Activated gamma-delta T cell treated with anti-CD3 and anti-CD28 coated beads, Interleukin-2, amount 50 U/mL, for 16 hours (primary cell): ENCODE measurements at regions not wholly inside any gene's neighbourhood (a gene's known extent, or its start where the extent isn't known, plus 50 kb on each side); places are given as distances from the start of the nearest gene placed in this dataset.

Experiments
- DNase-seq: peaks from one replicate; pipeline ENCODE4 v3.0.0-alpha.2; 2020; ENCODE audit warnings: low read depth

DNA sequence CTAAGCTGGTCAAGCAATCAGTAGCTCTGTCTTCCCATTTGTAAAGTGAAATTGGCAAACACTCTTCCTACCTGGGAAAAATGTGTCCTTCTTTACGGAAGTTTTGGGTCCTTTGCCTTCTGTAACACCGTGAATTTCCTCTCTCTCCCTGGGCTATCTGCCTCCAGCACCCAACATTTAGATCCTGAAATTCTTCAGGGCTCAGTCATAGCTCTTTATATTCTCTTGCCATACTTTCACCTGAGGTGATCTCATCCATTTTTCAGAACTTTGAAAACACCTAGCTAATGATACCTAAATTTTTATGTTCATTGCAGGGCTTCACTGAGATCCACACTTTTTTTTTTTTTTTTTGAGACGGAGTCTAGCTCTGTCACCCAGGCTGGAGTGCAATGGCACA lies 1042.2 kb downstream of the DIAPH3 start:
- DNase-seq = no peak

DNA sequence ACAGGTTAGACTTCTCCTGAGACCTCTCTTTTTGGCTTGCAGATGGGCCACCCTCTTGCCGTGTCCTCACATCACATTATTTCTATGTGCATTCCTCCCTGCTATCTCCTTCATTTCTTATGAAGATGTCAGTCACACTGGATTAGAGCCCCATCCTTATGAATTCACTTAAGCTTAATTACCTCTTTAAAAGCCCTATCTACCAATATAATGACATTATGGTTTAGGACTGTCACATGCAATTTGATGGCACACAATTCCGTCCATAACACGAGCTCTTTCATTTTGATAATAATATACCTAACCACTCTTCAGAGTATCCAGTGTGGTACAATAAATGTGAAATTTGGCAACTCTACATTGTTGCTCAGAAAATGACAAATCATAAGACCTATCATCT lies 1037.3 kb downstream of the DIAPH3 start:
- no peak for DNase-seq

DNA sequence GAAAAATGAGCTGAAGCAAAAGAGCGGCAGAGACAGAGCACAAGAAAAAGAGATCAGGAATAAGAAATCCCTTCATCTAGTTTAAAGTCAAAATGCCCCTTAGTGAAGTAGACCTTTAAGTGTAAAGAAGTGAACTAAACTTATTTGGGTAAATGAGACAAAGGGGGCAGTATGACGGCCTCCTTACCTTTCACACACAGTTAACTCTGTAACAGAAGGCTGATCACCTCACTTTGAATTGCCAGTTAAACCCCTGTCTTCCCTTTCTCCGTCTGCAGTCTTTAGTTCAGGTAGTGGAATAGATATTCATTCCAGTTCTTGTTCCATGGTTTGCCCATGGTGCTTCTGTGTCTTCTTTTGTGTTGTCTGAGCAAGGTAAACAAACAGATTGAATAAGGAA lies 1029.8 kb downstream of the DIAPH3 start:
- DNase-seq = no peak

DNA sequence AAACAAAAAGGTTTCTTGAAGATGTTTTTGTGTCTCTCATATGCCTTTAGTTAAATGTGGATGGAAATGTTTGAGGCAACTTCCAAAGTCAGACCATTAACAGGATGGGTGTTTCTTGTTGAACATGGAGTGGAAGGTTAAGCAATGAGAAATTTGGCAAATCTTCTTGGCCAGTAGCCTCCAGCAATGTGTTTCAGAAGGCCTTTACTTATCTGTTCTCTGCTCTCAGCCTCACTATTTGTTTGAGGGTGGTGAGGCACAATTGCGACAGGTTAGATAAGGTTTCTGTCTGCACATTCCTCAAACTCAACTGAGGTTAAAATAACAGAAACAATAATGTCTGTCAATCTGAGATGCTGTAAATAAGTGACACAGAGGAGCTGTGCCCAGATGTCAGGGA lies 1019.0 kb downstream of the DIAPH3 start:
- no peak for DNase-seq

DNA sequence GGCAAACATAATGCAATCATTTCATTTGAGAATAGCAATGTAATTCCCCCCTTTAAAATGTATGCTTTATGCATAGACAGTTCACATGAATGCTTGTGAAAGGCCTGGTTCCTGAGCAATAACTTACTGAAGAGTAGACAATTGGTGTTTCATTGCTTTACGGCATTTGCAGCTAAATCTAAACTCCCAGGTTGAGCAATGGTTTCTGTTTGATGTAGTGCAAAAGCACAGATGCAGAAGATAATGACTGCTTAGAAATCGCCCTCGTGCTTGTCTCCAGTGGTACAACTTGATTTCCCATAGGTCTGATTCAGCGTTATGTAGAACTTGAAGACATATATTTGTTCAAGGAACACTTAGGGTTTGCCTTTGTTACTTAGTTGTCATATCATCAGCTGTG lies 1018.3 kb downstream of the DIAPH3 start:
- no peak for DNase-seq

DNA sequence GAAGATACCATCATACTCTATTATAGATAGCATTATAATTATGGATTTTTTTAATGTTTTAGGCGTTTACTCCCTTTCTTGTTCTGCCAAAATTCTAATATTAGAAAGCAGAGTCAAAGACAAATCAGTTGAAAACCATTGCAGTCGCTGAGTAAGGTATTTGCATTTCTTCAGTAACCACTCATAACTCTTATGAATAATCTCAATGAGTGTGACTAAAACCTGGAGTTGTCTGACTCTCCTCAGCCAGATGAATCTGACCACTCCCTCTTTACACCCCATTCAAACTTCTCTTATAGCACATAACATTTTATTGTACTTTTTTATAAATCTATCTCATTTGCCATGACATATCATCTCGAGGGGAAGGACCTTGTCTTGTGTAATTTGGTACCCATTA lies 1006.5 kb downstream of the DIAPH3 start:
- no peak for DNase-seq

DNA sequence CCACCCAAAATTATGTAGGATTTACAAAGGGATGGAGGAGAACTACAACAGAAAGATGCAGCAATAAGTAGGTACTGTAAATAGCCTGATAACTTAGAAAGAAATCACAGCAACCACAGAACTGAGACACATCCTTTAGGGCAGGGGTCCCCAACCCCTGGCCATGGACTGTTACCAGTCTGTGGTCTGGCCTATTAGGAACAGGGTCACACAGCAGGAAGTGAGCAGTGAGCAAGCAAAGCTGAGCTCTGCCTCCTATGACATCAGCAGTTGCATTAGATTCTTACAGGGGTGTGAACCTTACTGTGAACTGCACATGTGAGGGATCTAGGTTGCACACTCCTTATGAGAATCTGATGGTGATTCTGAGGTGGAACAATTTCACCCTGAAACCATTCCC lies 997.6 kb downstream of the DIAPH3 start:
- DNase-seq = no peak

DNA sequence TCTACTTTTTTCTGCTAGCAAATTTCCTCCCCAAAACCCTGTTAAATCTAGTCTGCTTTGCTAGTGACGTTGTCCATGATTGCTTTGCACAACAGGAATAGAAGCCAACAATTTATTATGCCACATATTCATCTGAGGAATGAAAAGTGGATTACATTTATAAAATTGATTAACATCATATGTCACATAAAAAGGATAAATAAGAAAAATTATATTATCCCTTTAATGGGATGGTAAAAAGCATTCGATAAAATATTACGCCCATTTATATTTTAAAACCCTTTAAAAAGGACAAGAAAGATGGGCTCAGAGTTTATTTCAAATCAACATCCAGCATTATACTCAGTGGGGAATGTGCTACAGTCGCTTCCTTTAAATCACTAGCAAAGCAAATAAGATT lies 991.7 kb downstream of the DIAPH3 start:
- DNase-seq = no peak

DNA sequence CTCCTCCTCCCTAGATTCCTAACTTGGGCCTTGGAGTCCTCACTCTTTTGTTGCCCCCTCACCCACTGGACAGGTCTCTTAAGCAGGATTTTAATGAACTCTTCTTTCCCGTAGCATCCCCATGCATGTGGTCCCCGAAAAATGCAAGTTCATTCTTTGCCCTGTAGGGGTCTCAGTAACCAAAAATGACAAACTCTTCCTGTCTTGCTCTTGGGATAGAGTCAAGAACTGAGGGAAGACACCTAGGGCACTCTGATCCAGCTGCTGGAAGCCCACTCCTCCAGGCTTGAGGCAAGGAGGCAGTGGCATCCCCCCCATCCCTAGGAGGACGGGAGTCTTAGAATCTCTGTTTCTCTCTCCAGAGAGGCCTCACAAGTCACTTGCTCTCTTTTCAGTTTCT lies 987.0 kb downstream of the DIAPH3 start:
- DNase-seq = no peak

DNA sequence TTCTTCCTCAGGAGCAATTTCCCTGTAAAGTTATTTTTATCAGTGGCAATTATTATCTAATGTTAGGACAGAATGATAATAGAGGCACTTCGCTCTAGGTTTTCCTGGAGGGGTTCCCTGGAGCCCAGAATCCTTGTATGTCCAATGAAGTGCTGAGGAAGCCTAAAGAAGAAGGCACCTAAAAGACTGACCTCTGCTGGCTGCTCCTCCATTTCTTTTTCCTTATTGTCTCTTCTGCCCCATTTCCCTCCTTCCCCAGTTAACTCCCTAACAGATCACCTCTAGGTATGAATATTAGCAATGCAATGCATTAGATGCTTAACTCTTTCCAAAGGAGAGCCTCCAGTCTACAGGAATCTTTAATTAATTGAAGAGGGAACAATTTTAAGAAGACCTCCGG lies 985.4 kb downstream of the DIAPH3 start:
- DNase-seq = no peak

DNA sequence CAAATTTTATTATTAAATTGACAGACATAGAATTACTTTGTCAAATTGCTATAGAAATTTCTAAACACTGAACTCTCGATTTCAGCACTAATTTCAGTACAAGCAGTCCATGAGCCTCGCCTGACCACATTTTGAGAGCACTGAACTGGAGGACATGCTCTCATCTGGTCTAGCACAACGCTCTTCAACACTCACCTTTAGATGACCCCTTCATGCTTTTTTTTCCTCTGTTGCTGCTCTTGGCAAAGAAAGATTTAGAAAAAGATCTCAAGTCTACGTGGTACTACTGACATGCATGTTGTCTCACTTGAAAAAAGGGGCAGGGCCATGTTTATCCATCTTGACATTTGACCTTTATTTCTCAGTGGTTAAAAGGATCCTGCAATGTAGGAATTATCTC lies 981.5 kb downstream of the DIAPH3 start:
- DNase-seq = no peak

DNA sequence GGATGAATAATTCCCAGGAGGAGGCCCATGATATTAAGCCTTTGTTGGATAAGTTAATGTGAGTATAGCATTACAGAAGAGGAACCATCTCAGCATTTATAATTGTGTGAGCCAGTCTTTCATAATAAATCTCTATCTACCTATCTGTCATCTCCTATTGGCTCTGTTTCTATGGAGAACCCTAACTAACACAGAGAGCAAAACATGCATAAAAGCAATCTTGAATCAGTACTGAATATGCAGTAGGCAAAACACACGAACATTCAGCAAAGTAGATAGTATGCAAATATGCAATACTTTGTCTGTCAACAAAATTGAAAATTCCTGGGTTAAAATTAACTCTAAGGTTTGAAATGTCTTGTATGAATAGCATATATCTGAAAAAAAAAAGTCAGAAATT lies 966.3 kb downstream of the DIAPH3 start:
- DNase-seq = no peak

DNA sequence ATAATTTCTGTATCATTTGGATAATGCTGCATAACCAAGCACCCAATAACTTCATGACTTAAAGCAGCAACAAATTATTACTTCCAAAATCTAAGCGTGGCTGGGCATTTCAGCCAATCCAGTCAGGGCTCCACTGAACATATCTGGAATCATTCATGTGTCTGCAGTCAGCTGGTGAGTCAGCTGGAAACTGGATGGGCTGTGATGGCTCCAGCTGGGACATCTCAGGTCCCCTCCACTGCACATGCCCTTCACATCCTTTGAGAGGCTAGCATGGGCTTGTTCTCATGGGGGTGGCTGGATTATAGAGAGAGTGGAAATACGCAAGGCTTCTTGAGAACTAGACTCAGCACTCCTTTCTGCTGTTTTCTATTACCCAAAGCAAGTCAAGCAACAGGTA lies 961.9 kb downstream of the DIAPH3 start:
- DNase-seq = no peak

DNA sequence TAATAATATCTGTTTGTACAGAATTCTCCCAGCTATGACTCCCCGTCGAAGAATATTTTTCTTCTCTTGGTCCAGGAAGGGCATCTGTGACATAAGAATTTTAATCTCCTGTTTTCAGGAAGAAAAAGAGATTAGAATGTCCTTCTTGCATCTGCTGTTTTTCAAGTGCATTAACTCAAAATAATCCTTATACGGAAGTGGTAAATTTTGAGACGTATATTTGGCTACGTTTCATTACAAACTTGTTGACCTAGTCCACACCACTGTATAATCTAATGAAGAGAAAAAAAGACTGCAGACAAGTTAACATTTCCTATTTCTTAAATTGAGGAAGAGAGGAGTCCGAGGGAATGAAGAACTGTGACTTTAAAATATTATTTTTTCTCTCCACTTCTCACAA lies 959.9 kb downstream of the DIAPH3 start:
- DNase-seq = no peak

DNA sequence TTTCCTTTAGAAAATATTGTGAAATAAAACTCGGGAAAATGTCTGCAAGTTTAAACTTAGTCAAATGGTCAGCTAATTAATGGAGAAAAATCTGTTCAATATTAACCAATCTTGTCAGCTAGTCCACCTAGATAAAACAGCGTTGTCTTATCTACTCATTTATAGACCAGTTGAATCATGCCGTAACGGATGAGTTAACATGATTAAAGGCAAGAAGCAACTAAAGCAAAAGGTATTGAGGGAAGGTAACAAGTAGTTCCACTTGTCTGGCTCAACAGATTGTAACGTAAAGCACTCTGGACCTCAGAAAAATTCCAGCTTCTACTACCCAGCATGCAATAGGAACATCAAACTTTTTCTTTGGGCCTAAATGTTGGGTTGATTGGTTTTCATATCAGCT lies 958.2 kb downstream of the DIAPH3 start:
- no peak for DNase-seq

DNA sequence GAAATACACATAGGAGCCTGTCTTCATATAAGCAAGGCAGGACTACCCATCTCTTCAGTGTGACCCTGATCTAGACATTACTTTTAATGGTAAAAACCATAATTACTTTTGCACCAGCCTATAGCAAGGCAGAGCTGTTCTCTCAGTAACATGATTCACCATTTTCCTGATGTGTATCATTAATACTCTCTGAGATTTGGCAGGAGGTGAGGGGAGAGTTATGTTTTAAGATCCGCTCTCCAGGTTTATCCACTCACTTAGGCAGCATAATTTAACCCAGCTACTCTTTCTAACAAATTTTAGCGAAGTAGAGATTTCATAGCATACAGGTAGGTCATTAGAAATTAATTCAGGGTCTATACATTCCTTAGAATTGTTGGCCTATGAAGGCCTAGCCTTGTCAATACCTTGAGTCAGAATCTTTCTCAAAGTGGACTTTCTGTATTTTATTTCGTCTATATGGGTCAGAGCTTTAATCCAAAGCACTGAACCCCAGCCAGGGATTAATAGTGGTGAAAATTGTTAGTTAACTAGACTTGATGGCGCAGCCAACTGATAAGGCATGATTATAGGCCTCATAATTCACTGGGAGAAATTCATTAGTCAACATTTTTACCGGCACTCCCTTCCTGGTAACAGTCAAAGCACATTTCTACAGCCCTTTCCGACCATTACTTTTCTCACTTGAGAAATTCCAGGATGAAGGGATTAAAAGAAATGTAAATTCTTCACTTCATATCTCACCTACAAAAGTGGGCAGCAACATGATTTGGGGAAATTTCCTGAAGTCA lies 955.1 kb downstream of the DIAPH3 start:
- no peak for DNase-seq

DNA sequence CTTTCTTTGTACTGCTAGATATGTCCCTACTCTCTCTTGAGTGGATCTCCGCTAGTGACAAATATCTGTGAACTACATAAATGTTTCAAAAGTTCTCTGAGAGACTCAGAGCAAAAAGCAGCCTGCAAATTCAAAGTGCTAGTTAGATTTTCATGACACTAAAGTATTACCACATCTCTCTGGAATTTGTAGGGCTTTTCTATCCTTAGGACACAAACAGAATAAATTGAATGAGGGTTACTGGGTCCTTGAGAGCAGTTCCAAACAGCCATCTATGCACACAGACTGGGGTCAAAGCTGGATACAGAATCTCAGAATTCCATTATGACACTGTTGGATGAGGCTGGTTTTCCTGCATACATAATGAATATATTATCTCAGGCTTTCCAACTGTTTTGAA lies 953.2 kb downstream of the DIAPH3 start:
- DNase-seq = no peak

DNA sequence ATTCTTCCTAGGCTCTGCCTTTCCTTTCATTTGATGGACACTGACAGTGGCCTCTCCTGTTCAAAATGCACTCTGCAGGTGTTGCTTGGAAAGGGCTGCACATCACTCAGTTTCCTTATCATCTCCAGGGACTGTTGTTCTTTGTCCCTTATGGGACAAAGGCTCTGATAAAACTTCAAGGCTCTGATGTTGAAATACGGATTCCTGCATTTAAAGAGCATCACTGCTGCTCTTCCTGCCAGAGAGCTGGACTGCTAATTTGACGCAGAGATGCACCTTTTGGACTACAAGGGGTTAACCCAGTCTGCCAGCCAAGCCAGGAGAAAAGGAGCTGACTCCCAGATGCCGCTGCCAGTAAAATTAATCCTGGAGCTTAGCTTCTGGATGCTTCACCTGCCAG lies 952.1 kb downstream of the DIAPH3 start:
- DNase-seq = no peak

DNA sequence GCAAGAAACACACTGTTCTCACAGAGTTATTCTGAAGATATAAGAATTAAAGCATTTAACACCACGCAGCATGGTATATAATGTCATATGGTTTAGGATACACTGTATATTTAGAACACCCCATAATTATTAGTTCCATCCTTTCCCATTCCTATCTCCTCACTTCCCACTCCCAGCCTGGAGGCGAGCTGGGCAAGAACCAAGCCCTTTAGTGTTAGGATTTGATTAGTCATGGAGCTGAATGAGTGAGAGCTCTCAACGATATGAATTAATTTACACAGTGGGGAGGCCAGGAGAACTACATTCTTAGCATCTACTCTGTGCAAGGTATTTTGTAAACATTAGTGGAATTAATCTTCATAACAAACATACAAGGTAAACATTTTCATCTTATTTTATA lies 934.3 kb downstream of the DIAPH3 start:
- no peak for DNase-seq

DNA sequence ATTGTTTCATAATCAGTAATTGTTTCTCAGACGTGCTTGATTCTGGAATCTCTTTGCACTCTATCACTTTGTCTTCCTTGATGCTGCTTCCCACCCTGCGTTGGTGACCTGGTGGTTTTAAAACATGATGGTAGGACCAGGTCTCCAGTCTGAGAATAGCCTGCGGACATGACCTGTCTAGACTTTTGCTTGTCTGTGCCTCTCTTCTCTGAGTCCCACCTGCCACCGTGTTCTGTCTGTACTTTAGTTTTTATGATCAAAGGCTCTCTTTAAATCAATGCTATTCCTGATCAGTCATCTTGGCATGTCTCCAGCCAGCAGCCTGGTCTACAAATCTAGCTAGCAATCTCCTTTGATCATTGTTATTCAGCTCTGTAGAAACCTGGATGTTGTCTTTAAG lies 933.9 kb downstream of the DIAPH3 start:
- no peak for DNase-seq

DNA sequence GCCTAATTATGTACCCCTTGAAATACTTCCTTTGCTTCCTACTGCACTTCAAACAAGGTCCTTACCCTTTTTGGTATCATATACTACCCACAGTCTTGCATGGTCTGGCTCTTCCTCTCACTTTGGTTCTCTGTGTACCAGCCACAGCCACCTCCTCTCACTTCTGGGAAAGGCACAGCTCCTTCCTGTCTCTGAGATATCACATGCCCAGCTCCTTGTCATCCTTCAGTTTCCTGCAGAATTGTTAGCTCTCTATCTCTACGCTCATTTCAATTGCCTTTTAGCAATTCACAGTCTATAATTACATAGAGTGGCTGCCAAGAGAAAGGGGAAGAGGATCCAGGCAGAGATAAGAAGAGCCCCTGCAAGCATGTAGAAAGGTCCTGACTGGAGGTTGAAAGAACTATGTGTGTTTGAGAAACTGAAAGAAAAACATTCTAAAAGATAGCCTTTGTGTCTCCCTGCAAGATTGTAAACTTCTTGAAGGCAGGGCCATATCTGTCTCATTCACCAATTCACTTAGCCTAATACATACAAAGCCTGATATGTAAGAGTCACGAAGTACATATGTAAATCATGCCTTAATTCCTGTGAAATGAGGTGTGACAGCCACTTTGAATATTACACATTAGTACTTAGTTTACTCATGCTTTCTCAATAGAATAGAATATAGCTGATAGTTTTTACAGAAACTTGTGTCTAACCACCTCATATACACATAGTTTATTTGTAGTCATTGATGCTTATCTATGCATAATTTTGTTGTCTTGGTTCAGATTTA lies 933.1 kb downstream of the DIAPH3 start:
- no peak for DNase-seq

DNA sequence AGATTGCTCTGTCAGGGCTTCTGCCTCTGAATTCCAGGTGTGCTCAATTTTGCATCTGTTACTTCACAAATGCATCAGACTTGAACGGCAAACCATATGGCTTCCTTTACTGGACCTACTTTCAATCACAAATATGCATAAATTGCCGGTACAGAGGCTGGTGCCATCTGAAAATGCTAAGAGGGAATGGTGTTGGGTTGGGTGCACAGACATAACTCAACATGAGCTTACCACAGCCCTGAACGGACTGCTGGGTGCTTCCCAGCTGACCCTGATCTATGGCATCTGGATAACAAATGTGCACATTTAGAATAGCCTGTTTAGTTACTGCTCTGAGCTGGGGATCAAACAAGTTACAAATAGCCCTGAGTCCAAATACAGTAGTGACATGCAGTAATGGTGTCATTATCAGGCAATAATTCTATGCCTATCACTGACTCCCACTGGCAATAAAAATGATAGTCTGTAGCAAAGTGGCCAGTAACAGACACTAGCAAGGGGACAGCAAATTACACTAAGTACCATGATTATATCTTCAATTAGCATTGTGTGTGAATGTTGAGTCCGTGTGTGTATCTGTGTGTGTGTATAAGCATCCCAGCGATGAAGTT lies 927.3 kb downstream of the DIAPH3 start:
- DNase-seq = no peak

DNA sequence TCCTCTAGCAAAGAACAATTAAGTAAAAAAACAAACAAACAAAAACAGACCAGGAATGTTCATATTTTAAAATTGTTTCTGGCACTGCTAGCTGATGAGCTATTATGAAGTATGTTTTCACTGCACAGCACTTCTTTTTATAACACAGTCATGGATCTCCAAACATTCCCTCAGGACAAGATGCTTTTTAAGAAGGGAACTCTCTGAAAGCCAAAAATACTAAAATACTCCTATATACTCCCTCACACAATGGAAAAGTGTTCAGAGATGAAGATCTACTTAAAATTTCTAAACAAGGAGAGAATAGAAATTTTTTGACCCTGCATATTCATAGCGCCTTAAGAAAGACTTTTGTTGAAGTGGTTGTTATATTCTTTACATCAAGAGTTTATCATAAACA lies 926.8 kb downstream of the DIAPH3 start:
- DNase-seq = no peak
